ENCODE measurements at regions not wholly inside any gene's neighbourhood (a gene's known extent, or its start where the extent isn't known, plus 50 kb on each side); places are given as distances from the start of the nearest gene placed in this dataset.

DNA sequence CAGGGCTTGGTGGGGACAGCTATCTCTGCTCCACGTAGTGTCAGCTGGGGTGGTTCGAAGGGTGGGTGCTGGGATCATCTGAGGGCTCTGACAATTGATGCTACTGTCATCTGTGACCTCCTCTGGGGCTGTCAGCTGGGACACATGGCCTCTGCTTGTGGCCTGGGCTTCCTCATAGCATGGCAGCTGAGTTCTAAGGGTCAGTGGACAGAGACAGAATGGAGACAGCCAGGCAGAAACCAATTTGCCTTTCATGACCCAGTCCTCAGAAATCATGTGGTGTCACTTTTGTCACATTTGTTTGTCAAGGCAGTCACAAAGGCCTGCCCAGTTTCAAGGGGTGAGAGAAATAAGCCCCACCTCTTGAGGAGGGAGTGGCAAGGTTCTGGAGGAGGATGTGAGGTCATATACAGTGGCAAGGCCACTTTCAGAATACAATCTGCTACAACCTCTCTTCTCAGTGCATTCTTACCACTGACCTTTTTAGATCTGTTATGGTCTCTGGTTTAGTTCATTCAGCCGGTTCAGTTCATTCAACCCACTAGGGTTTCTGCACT is 103.6 kb upstream of the BCOR start:
- TF ChIP-seq, protein P1, sequence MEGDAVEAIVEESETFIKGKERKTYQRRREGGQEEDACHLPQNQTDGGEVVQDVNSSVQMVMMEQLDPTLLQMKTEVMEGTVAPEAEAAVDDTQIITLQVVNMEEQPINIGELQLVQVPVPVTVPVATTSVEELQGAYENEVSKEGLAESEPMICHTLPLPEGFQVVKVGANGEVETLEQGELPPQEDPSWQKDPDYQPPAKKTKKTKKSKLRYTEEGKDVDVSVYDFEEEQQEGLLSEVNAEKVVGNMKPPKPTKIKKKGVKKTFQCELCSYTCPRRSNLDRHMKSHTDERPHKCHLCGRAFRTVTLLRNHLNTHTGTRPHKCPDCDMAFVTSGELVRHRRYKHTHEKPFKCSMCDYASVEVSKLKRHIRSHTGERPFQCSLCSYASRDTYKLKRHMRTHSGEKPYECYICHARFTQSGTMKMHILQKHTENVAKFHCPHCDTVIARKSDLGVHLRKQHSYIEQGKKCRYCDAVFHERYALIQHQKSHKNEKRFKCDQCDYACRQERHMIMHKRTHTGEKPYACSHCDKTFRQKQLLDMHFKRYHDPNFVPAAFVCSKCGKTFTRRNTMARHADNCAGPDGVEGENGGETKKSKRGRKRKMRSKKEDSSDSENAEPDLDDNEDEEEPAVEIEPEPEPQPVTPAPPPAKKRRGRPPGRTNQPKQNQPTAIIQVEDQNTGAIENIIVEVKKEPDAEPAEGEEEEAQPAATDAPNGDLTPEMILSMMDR (IDR thresholded peaks at IDR 0.05; ENCODE audit: borderline replicate concordance, extremely low read depth, low read length, poor library complexity, severe bottlenecking): no peak
- TF ChIP-seq EZH2 (IDR thresholded peaks at IDR 0.05; ENCODE audit: borderline replicate concordance, low read depth, low read length, severe bottlenecking): no peak
